ENCODE measurements at regions not wholly inside any gene's neighbourhood (a gene's known extent, or its start where the extent isn't known, plus 50 kb on each side); places are given as distances from the start of the nearest gene placed in this dataset.

GRCh38 chr1:218524526-218524925, 179.4 kb downstream of the TGFB2 start:
- TF ChIP-seq CTCF (IDR thresholded peaks at IDR 0.05) (no peak), POLR2A (IDR thresholded peaks at IDR 0.05) (no peak)

Measured in ovary (tissue), 3 donors.